ENCODE measurements at regions not wholly inside any gene's neighbourhood (a gene's known extent, or its start where the extent isn't known, plus 50 kb on each side); places are given as distances from the start of the nearest gene placed in this dataset.

DNA sequence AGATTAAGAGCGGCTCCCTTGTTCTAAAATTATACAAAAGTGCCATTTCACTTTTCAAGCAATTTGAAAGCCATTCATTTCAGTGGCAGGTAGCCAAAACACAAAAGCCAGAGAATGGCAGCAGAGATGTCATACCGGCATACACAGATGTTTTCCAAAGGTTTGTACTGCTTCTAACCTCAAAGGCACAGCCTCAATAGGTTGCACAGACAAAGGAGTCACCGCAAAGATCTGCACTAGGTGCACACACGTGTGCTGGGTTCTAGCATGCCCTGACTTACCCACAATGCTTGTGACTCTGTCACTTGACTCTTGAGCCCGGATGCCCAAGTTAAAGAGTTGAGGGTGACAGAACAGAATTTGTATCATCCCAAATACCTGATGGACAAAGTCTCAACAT, 448.9 kb upstream of the ADGRL2 start:
- TF ChIP-seq, protein P1, sequence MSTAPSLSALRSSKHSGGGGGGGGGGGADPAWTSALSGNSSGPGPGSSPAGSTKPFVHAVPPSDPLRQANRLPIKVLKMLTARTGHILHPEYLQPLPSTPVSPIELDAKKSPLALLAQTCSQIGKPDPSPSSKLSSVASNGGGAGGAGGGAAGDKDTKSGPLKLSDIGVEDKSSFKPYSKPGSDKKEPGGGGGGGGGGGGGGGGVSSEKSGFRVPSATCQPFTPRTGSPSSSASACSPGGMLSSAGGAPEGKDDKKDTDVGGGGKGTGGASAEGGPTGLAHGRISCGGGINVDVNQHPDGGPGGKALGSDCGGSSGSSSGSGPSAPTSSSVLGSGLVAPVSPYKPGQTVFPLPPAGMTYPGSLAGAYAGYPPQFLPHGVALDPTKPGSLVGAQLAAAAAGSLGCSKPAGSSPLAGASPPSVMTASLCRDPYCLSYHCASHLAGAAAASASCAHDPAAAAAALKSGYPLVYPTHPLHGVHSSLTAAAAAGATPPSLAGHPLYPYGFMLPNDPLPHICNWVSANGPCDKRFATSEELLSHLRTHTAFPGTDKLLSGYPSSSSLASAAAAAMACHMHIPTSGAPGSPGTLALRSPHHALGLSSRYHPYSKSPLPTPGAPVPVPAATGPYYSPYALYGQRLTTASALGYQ (CRISPR knock-in tag; IDR thresholded peaks at IDR 0.05): no peak
- TF ChIP-seq, protein P2, sequence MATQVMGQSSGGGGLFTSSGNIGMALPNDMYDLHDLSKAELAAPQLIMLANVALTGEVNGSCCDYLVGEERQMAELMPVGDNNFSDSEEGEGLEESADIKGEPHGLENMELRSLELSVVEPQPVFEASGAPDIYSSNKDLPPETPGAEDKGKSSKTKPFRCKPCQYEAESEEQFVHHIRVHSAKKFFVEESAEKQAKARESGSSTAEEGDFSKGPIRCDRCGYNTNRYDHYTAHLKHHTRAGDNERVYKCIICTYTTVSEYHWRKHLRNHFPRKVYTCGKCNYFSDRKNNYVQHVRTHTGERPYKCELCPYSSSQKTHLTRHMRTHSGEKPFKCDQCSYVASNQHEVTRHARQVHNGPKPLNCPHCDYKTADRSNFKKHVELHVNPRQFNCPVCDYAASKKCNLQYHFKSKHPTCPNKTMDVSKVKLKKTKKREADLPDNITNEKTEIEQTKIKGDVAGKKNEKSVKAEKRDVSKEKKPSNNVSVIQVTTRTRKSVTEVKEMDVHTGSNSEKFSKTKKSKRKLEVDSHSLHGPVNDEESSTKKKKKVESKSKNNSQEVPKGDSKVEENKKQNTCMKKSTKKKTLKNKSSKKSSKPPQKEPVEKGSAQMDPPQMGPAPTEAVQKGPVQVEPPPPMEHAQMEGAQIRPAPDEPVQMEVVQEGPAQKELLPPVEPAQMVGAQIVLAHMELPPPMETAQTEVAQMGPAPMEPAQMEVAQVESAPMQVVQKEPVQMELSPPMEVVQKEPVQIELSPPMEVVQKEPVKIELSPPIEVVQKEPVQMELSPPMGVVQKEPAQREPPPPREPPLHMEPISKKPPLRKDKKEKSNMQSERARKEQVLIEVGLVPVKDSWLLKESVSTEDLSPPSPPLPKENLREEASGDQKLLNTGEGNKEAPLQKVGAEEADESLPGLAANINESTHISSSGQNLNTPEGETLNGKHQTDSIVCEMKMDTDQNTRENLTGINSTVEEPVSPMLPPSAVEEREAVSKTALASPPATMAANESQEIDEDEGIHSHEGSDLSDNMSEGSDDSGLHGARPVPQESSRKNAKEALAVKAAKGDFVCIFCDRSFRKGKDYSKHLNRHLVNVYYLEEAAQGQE (IDR thresholded peaks at IDR 0.05; ENCODE audit: borderline replicate concordance in 1 of 2, low read depth in 1 of 2, low read length in 2 of 2): no peak

Data from HepG2 (cell line).